ENCODE measurements at regions not wholly inside any gene's neighbourhood (a gene's known extent, or its start where the extent isn't known, plus 50 kb on each side); places are given as distances from the start of the nearest gene placed in this dataset.

DNA sequence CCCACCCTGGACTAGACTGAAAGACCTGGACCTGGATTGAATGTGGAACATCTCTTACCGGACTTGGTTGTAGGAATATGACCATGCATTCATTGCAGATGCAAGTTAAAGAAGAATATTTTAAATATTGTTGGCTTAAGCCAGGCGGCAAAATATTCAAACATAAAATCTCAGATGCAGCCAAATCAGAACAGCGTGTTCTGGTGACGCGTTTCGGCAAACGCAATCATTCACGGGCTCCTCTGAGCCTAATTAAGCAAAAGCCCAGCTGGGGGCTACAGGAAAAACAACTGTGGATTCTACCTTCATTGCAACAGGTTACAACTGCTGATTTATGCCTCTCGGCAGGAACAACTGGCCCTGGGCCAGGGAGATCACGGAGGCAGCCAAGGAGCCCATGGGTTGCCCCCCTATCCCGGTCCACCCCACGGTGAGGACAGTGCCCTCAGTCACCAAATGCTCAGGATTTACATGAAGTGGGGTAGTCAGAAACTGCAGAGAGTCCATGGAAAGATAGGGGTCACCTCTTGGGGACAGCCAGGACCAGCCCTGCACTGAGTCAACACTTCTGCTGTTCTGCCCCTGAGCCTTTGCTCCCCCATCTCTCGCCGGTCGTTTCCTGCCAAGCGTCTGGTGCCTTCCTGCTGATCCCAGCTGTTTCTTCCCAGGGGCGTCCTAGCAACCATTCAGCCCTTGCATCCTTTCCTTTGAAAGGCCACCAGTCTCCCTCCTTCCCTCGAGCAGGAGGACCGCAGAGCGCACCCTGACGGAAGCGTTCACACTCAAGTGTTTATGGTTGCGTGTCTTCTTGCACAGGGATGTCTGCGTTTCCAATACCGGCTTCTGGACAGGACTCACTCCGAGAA is 64.4 kb upstream of the SFMBT2 start (continued):
- TF ChIP-seq, protein P1, sequence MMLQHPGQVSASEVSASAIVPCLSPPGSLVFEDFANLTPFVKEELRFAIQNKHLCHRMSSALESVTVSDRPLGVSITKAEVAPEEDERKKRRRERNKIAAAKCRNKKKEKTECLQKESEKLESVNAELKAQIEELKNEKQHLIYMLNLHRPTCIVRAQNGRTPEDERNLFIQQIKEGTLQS (IDR thresholded peaks at IDR 0.05; ENCODE audit: insufficient read depth, low read depth, low read length), result no peak
- TF ChIP-seq TAF1 (IDR thresholded peaks at IDR 0.05; ENCODE audit: low read depth, low read length) (no peak), SP4 (IDR thresholded peaks at IDR 0.05; ENCODE audit: low read length) (no peak), SP1 (IDR thresholded peaks at IDR 0.05; ENCODE audit: low read depth, low read length) (no peak), NANOG (IDR thresholded peaks at IDR 0.05; ENCODE audit: insufficient read depth, low read depth, low read length, poor library complexity, severe bottlenecking) (no peak), TBP (IDR thresholded peaks at IDR 0.05; ENCODE audit: low read depth, low read length) (peak; percentile 40; the same call in 1 of the 2 replicates), TCF12 (IDR thresholded peaks at IDR 0.05; ENCODE audit: low read depth, low read length) (no peak), SRF (IDR thresholded peaks at IDR 0.05; ENCODE audit: low read depth, low read length) (no peak), EGR1 (IDR thresholded peaks at IDR 0.05; ENCODE audit: borderline replicate concordance, low read depth, low read length) (no peak), SIN3A (conservative IDR thresholded peaks at IDR 0.05 in 1 of 2, IDR thresholded peaks at IDR 0.05 in 1 of 2; ENCODE audit: low read depth in 1 of 2, low read length in 2 of 2) (peak; percentile 50 to 85; a peak in 2 of 4 replicates), JUN (IDR thresholded peaks at IDR 0.05; ENCODE audit: low read depth, low read length) (no peak), PHF8 (conservative IDR thresholded peaks at IDR 0.05; ENCODE audit: low read depth, low read length) (no peak), RBBP5 (IDR thresholded peaks at IDR 0.05; ENCODE audit: borderline replicate concordance, low read depth, low read length) (no peak), GTF2F1 (IDR thresholded peaks at IDR 0.05; ENCODE audit: borderline replicate concordance, low read depth, low read length) (no peak), TAF7 (optimal IDR thresholded peaks at IDR 0.05; ENCODE audit: borderline replicate concordance, low read depth, low read length) (no peak), POLR2AphosphoS5 (IDR thresholded peaks at IDR 0.05; ENCODE audit: low read depth, low read length) (no peak), RFX5 (IDR thresholded peaks at IDR 0.05; ENCODE audit: borderline replicate concordance, low read depth, low read length) (no peak), CHD2 (IDR thresholded peaks at IDR 0.05; ENCODE audit: low read length) (no peak), HDAC2 (IDR thresholded peaks at IDR 0.05; ENCODE audit: borderline replicate concordance in 1 of 2, low read depth in 2 of 2, low read length in 2 of 2) (0 out of 4 replicates have a peak, but pooled peaks of 1 of the 2 experiments have one; percentile 18), POLR2A (IDR thresholded peaks at IDR 0.05; ENCODE audit: control extremely low read depth in 1 of 2, low read depth in 2 of 2, low read length in 2 of 2) (no peak), SUZ12 (IDR thresholded peaks at IDR 0.05; ENCODE audit: low read length) (no peak)
- TF ChIP-seq, protein P2, sequence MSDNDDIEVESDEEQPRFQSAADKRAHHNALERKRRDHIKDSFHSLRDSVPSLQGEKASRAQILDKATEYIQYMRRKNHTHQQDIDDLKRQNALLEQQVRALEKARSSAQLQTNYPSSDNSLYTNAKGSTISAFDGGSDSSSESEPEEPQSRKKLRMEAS (IDR thresholded peaks at IDR 0.05), result 0 out of 2 replicates have a peak, but pooled peaks have one; percentile 8
- TF ChIP-seq, protein P3, sequence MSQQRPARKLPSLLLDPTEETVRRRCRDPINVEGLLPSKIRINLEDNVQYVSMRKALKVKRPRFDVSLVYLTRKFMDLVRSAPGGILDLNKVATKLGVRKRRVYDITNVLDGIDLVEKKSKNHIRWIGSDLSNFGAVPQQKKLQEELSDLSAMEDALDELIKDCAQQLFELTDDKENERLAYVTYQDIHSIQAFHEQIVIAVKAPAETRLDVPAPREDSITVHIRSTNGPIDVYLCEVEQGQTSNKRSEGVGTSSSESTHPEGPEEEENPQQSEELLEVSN (IDR thresholded peaks at IDR 0.05), result no peak

All from H1 (cell line).